Transverse colon (tissue), 4 donors: ENCODE measurements at regions not wholly inside any gene's neighbourhood (a gene's known extent, or its start where the extent isn't known, plus 50 kb on each side); places are given as distances from the start of the nearest gene placed in this dataset.

Experiments
- DNase-seq: peaks from one replicate; pipeline ENCODE4 v3.0.0-alpha.2; 2019
- H3K27ac ChIP-seq, 4 donors: fragments of 200-600 bp; sonication (generic); 2 replicates each; pipeline ENCODE4 v1.5.1; 2016 to 2018; ENCODE audit warnings: inconsistent platforms in 4 of 4
- H3K27me3 ChIP-seq: fragments of 200-600 bp; sonication (generic); 2 replicates; pipeline ENCODE4 v1.5.1; 2017; ENCODE audit warnings: inconsistent platforms
- H3K36me3 ChIP-seq, 4 donors: fragments of 200-600 bp; sonication (generic); 2 replicates each; pipeline ENCODE4 v1.5.1; 2017 to 2019; ENCODE audit warnings: inconsistent platforms in 4 of 4
- H3K4me1 ChIP-seq, 4 donors: fragments of 200-600 bp; sonication (generic); 2 replicates each; pipeline ENCODE4 v1.5.1; 2017 to 2020; ENCODE audit warnings: inconsistent platforms in 4 of 4
- H3K4me3 ChIP-seq, 4 donors: fragments of 200-600 bp; sonication (generic); 1 replicate in 1 of 4; 2 replicates in 3 of 4; pipeline versions ENCODE4 v1.5.1 to v1.6.1; 2017 to 2019; ENCODE audit warnings: inconsistent platforms in 4 of 4
- H3K9me3 ChIP-seq, 2 donors: fragments of 200-600 bp; sonication (generic); 2 replicates each; pipeline ENCODE4 v1.5.1; 2017 to 2019; ENCODE audit warnings: inconsistent platforms in 2 of 2
- CTCF ChIP-seq, 5 experiments: fragments of 200-600 bp in 3 of 5; fragments of 450-650 bp in 2 of 5; sonication (generic) in 3 of 5; IDR thresholded peaks; 1 replicate in 2 of 5; 2 replicates in 3 of 5; pipeline ENCODE4 v1.5.1; 2016 to 2017; ENCODE audit warnings: antibody characterized with exemption in 5 of 5, inconsistent platforms in 3 of 5, mild to moderate bottlenecking in 2 of 5, moderate library complexity in 1 of 5
- EP300 ChIP-seq: sonication (generic); formaldehyde crosslinking; IDR thresholded peaks from one replicate; pipeline ENCODE4 v1.6.1; 2017; ENCODE audit warnings: antibody characterized with exemption, low read depth
- POLR2A ChIP-seq: fragments of 450-650 bp; IDR thresholded peaks from one replicate; pipeline ENCODE4 v1.6.1; 2016; ENCODE audit warnings: antibody characterized with exemption, mild to moderate bottlenecking, moderate library complexity
- POLR2AphosphoS5 ChIP-seq, 3 donors: sonication (generic); formaldehyde crosslinking; IDR thresholded peaks; one replicate each; pipeline ENCODE4 v1.6.1; 2016; ENCODE audit warnings: antibody characterized with exemption in 3 of 3
- WGBS, 2 donors: methylation state at CpG; one replicate each; pipeline ENCODE4 v1.1.5; 2018; ENCODE audit warnings: low coverage in 1 of 2; 5-methylcytosine and 5-hydroxymethylcytosine counted together
- in situ Hi-C, 4 donors: fragments of 200-750 bp; cut with MboI; loops; one replicate each; pipeline versions ENCODE4 v1.15.0 to v1.15.1; 2017; ENCODE audit warnings: low sequenced_read_pairs in 3 of 4, low pct_ligation_motif_present in 1 of 4, low pct_unique_long_range_greater_than_20kb in 1 of 4
- intact Hi-C: fragments of 100-400 bp; cut with DNase I; formaldehyde crosslinking; loops from one replicate; pipeline ENCODE4 v1.15.1; 2023; ENCODE audit warnings: low total_unique reads

DNA sequence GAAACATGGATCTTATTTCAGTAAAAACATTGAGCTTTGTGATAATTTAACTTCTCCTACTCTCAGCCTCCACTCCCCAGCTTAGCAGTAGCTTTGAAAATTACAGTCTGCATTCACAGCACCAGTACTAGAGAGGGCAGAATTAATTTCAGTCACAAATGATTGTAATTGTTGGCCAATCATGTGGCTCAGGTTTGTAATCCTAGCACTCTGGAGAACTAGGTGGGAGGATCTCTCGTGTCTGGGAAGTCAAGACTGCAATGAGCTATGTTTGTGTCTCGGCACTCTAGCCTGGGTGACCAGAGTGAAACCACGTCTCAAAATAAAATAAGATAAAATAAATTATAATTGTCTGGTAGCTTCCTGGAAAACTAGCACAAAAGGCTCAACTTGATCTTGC is 620.9 kb downstream of the TNS3 start:
- TF ChIP-seq CTCF (IDR thresholded peaks at IDR 0.05) (no peak), POLR2A (no peak), EP300 (no peak), POLR2AphosphoS5 (IDR thresholded peaks at IDR 0.05) (no peak)
- intact Hi-C loops (no loop called here), in situ Hi-C loops (no loop called here)
- WGBS, 2 donors, result 56% methylated on average over 3 of the region's 3 CpGs; no CpG with 5 or more reads in 1 of the 2 donors
- Histone ChIP-seq H3K27ac (no peak overlapping the region), H3K9me3 (peaks cover 21 to 33% of the 10 kb centered on the region in 2 donors), H3K36me3 (no peaks in the 10 kb centered on the region), H3K4me3 (no peak overlapping the region), H3K4me1 (no peaks in the 10 kb centered on the region), H3K27me3 (no peaks in the 10 kb centered on the region)
- DNase-seq, result no peak

- Histone ChIP-seq H3K4me1 (no peaks in the 10 kb centered on the region), H3K27me3 (no peaks in the 10 kb centered on the region), H3K4me3 (no peak overlapping the region), H3K36me3 (no peaks in the 10 kb centered on the region), H3K27ac (no peak overlapping the region), H3K9me3 (no peaks in the 10 kb centered on the region)
- 61 to 67% methylated on average over 5 of the region's 5 CpGs for WGBS, 2 donors
- intact Hi-C loops, result no loop called here
- no peak for DNase-seq
- TF ChIP-seq CTCF (IDR thresholded peaks at IDR 0.05), result no peak
- no peak for TF ChIP-seq POLR2AphosphoS5 (IDR thresholded peaks at IDR 0.05)
- TF ChIP-seq EP300, result no peak
- no peak for TF ChIP-seq POLR2A
- in situ Hi-C loops, result no loop called here
Measured at GRCh38 chr7:46957195-46957594, 624.7 kb downstream of the TNS3 start.

- no peaks in the 10 kb centered on the region for H3K9me3 ChIP-seq
- intact Hi-C loops (no loop called here), in situ Hi-C loops (no loop called here)
- 87 to 100% methylated on average over 2 of the region's 2 CpGs for WGBS, 2 donors
- H3K4me1 ChIP-seq, result no peaks in the 10 kb centered on the region
- H3K4me3 ChIP-seq, result no peak overlapping the region
- no peaks in the 10 kb centered on the region for H3K27me3 ChIP-seq
- H3K36me3 ChIP-seq, result no peaks in the 10 kb centered on the region
- H3K27ac ChIP-seq, result no peak overlapping the region
- TF ChIP-seq POLR2A, result no peak
- no peak for TF ChIP-seq EP300
- TF ChIP-seq POLR2AphosphoS5 (IDR thresholded peaks at IDR 0.05), result no peak
- TF ChIP-seq CTCF (IDR thresholded peaks at IDR 0.05), result no peak
- DNase-seq, result no peak
Measured at GRCh38 chr7:46955531-46955930, 626.4 kb downstream of the TNS3 start.

DNA sequence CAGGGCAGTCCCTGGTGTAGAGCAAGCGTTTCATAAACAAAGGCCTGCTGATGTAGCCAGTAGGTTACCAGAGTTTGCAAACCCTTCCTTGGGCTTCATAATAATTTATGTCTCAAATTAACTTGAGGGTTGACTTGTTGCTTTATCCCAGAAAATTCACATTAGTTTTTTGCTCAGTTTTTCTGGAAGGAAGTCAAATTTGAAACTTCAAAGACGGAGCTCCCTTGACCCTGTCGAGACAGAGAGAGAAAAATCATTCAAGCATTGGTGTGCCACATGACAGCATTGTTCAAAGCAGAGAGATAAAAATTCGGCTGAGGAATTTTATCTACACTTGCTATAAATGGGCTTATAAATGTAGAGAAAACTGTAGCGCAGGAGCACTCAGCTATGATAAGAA is 627.7 kb downstream of the TNS3 start:
- in situ Hi-C loops, result no loop called here
- TF ChIP-seq CTCF (IDR thresholded peaks at IDR 0.05) (no peak), EP300 (no peak), POLR2A (no peak), POLR2AphosphoS5 (IDR thresholded peaks at IDR 0.05) (no peak)
- no peak overlapping the region for H3K27ac ChIP-seq

More for the DNA sequence above, 627.7 kb downstream of the TNS3 start:
- DNase-seq, result no peak
- Histone ChIP-seq H3K27me3 (no peaks in the 10 kb centered on the region), H3K36me3 (no peaks in the 10 kb centered on the region), H3K4me3 (no peak overlapping the region), H3K9me3 (no peaks in the 10 kb centered on the region), H3K4me1 (no peaks in the 10 kb centered on the region)
- intact Hi-C loops, result no loop called here
- 59 to 66% methylated on average over 5 of the region's 5 CpGs for WGBS, 2 donors
